Fibroblast of peridontal ligament (primary cell): ENCODE measurements at regions not wholly inside any gene's neighbourhood (a gene's known extent, or its start where the extent isn't known, plus 50 kb on each side); places are given as distances from the start of the nearest gene placed in this dataset.
"Not testable (repeated sequence)": the region's sequence is repeated elsewhere in the genome, so short reads cannot be mapped to it uniquely, and the experiment has no call there.

Experiments
- DNase-seq: peaks from one replicate; pipeline ENCODE4 v3.0.0-alpha.2; 2010; ENCODE audit errors: extremely low read depth

DNA sequence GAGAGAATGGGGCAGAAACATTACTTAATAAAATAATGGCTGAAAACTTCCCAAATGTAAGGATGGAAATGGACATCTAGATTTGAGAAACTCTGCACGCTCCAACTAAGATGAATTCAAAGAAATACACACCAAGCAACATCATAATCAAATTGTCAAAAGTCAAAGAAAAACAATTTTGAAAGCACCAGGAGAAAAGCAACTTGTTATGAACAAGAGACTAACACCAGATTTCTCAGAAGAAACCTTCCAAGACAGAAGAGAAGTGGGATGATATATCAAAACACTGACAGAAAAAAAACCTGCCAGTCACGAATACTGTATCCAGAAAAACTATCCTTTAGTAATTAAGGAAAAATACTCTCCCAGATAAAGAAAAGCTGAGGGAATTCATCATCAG, 208.6 kb upstream of the SAMSN1 start:
- DNase-seq: no peak

DNA sequence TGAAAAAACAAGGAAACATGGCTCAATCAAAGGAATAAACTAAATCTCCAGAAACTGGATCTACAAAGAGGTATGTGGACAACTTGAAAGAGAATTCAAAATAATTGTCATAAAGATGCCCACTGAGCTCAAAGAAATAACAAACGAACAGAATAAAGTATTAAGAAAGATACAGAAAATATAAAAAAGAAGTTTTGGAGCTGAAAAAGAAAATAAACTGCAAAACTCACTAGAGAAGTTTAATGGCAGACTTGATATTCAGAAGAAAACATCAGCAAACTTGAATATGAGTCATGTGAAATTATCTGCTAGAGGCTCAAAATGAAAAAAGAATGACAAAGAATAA, 208.1 kb upstream of the SAMSN1 start:
- no peak for DNase-seq

DNA sequence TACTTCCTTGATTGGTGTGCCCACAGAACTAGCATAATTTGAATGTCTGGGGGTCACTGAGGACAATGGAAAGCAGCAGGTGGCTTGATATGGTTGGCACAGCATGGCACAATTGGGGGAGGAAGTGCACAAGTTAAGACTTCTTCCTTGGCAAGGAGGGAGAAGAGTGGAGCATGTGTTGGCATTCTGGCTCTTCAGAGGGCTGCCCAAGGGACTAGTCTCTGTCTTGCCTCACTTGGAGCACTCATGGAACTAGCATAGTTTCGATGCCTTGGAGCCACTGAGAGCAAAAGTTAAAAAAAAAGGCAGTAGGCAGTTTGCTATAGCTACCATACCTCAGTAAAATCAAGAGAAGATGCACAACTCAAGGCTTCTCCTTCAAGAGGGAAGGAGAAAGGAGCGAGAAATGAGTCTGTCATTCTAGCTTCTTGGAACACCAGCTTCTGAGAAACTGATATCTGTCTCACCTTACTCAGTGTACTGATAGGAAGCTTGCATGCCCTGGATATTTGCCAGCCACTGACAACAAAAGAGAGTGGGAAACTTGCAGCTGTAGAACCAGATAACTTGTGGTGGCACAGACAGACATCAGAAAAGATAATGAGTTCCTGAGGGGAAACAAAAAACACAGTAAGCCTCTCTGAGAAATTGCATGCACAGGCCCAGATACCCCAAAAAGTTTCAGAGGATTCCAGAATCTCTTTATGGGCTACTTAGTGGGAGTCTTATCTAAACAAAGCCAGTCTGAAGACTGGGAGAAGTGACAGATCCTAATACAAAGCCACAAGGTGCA, 207.5 kb upstream of the SAMSN1 start:
- DNase-seq: no peak

DNA sequence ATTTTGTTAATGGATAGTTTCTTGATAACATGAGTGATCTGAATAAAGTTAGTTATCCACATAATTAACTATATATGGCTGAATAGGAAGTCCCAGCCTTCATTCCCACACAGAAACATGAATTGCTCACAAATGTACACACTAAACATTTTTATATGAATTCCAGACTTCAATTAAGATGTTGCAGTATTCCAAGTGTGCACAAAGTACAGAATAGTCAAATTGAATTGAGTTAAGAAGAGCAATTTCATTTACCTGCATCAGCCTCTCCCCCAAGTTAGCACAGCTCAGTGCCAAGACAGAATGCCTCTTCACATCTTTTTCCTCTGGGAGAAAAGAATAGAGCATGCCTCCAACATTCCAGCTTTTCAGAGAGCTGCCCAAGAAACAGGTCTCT, 207.0 kb upstream of the SAMSN1 start:
- DNase-seq: no peak

DNA sequence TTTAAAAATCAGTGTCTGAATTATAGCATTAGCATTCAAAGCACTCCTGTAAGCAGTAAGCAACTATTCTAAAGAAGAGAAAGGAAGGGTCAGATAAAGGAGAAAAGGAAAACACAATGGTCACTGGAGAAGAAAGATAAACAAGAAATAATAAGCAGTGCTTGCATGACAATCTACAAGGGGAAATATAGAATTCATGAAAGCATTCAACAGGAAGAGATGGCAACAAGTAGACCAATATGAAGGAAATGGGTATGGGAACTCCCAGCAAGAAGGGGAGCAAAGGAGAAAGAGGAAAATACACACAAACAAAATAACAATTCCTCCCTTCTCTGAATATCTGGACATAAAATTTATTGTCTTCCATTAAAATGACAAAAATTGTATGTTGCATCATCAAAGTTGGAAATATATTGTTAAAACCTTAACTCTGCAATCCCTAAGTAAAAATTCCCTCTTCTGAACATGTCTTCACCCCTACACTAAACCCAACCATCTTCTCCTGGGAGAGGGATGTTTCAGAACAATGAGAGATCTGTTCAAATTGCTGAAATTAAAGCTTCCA, 206.3 kb upstream of the SAMSN1 start:
- no peak for DNase-seq

DNA sequence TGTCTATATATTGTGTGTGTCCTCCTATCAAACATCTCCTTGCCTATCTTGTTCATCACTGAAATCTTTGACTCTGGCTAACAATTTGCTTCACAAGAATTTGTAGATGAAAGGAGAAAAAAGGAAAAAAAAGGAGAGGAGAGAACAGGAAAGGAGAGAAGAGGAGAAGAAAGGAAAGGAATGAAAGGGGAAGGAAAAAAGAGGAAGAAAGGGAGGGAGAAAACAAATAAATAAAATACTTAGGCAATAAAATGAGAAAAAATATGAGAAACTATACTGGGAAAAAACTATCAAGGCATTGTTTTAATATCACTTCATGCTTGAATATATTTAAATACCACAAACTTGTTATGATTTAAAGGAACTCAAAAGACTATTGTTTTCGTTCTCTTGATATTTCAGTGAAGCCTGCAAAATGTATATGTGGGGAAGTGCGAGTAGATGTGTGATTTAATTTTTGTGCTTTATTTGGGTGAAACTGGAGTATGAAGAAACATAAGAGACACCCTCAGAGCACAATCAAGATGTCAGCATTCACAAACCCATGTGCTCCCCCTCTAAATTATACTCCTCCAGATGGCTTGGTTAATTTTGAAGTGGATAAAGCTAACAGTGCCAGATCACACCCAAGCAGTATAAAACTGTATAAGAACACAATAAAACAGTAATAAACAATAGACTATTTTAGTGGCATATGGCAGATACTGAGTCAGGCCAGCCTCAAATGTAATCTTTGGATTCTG, 205.7 kb upstream of the SAMSN1 start:
- no peak for DNase-seq

DNA sequence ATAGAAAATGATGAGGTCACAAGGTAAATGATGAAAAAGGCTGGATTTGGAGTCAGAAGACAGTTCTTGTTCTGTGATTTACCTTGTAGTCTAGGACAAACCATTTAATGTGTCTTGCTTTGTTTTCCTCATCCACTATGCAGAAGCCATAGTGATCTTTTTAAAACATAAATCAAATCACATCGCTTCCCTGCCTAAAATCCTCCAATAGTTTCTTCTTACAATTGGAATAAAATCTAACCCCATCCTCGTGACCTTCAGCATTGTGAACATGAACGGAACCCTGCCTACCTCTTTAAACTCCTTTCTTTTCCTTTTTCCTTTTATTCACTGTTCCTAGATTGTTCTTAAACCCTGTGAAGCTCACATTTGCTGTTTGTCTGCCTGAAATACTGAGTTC, 204.9 kb upstream of the SAMSN1 start:
- no peak for DNase-seq

DNA sequence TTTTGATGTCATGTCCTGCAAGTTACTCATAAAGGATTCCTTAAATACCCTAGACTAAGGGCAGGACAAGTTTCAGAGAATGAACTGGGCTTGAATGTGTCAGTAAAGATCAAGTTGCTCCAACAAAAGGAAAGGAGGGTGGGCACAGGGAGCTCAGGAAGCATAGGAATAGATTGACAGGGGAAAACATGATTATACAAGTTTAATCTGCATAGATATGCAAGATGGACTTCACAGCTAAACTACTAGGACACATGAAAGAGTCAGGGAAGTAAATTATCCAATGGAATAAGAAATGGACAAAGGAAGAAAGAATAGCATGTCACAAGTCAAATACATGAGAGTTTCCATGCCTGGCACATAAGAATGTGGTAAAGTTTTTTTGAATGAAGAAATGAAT, 203.9 kb upstream of the SAMSN1 start:
- DNase-seq: no peak

DNA sequence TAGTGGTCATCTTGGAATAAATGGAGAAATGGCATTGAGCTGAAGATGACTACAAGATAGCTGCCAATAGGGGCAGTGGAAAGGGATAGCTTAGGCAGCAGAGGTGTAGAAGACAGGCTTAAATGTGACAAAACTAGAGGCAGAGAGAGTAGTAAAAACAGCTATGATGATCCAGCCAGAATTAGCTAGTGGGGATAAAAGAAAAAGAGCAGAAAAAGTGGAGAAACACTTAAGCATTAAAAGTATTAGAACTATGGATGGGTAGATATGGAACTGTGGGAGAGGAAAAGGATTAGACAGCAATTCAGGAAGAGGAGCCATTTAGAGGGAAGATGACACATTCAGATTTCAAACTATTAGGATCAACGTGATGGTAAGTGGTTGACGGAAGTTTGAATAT, 202.5 kb upstream of the SAMSN1 start:
- DNase-seq: no peak

DNA sequence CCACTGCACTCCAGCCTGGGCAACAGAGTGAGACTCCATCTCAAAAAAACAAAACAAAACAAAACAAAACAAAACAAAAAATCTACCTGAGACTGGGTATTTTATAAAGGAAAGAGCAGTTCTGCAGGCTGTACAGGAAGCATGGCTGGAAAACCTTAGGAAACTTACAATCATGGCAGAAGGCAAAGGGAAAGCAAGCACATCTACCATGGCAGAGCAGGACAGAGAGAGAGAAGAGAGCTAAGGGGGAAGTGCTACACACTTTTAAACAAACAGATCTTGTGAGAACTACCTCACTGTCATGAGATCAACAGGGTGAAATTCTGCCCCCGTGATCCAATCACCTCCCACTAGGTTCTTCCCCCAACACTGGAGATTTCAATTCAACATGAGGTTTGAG, 198.3 kb upstream of the SAMSN1 start:
- no peak for DNase-seq

DNA sequence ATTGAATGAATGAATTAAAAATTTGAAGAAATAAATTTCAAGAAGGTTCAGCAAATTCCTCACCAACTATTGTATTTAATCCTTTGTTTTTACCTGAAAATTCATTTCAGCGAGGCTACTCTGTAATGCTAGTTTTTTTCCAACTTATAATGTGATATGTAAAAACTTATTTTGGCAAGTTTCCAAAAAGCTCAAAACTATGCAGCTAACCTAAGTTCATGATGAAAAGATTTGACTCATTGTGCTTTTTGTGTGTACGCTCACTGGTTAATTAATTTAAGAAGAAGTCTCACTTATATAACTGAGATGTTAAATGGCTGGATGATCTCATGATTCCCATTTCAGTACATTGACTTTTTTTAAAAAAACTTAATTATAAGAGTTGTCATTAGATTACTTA, 196.0 kb upstream of the SAMSN1 start:
- no peak for DNase-seq

DNA sequence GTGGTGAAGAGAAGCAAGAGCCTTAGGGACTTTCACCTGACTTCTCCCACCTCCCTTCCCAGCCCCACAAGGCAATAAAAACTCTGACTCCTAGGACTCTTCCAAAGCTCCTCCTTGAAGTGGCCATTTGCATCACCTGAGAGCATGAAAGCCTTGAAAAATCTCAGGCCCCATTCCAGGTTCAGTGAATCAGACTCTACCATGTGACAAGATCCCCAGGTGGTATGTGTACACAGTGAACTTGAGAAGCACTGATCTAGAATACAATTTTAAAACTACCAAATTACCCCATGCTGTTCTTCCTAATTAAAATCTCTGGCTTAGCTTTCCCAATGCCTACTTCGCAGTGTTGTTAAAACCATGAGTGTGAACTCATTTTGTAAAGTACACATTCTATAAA, 195.1 kb upstream of the SAMSN1 start:
- DNase-seq: no peak

DNA sequence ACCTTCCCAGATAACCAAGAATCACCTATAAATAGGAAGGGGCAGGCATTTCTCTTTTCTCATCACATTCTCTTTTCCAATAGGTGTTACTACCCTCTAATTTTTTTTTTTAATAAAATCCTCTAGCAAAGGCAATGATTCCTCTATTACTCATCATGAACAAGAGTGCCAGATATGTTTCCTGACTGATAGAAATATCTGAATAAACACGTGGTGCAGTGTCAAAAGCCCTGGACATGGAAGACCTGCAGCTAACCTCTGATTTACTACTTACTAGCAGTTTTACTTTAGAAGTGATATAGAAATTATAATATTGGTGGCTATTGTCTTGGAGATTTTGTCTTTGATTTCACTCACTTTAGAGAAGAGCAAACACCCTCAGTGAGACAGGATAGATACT, 194.6 kb upstream of the SAMSN1 start:
- DNase-seq: no peak

DNA sequence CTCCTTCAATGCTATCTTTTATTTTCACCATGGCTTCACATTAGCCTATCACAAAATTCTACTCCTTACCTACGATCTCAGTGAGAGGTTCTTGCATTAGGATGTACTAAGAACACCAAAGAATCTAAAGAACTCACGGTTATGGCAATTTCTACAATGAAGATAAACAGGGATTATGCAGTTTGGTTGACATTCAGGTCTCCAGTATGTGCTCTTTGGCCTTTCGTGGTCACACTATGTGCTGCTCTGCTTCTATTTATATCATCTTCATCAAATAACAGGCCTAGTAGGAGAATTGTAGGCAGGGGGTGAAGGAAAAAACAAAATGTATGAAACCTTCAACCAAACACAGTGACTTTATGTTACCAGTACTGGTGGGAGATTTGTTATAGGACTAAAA, 194.0 kb upstream of the SAMSN1 start:
- DNase-seq: no peak

DNA sequence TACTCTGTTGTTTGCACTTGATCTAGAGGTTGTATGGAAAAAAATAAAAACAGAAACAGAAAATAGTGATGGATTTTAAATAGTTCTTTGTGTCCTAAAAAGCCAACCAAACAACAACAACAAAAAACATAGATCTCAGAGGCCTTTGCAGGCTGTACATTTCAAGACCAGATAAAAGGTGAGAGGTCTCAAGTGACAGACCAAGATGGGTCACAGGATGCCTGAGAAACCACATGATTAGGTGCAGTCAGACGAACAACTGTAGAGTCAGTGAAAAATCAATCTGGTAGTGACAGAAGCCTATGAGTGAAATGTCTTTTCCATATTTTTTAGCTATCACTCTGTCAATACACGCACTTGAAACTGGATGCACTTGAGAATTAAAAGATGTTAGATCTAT, 193.5 kb upstream of the SAMSN1 start:
- no peak for DNase-seq

DNA sequence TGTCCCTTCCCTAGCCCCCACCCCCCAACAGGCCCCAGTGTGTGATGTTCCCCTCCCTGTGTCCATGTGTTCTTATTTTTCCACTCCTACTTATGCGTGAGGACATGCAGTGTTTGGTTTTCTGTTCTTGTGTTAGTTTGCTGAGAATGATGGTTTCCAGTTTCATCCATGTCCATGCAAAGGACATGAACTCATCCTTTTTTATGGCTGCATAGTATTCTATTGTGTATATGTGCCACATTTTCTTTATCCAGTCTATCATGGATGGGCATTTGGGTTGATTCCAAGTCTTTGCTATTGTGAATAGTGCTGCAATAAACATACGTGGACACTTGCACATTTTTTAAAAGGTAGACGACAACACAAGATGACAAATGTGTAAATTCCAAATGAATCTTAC, 192.5 kb upstream of the SAMSN1 start:
- DNase-seq: not testable (repeated sequence)

DNA sequence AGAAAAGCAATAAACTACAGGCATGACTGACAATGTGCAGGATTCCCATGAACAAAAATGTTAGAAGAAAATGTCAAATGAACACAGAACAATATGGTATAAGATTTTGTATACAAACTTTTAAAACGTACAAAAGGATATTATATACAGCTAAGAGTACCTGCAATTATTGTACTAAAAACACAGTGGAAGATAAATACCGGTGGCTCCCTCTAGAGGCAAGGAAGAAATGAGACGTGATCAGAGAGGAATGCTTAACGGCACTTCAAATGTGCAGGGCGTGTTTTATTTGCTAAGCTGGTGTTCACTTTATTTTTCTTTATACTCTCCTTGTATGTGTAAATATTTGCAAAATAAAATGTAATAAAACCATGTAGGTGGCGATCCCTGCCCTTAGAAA, 191.8 kb upstream of the SAMSN1 start:
- DNase-seq: peak; percentile 32

DNA sequence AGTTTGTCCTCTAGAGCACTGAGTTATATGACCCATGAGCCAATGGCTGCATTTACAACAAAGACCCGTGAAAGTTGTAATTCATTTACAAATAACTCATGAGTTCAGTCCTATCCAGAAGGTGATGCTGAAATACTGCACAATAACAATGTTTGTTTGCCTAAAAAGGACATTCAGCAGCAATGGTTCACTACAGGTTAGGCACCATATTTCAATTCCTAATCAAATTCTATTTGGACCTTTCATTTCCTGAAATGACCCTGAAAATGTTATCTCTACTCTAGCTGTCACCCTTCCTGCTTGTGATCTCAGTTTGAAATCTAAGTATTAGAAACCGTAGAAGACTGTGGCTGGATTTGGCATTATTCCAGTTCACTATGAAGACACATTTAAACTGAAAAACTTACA, 191.2 kb upstream of the SAMSN1 start:
- no peak for DNase-seq

DNA sequence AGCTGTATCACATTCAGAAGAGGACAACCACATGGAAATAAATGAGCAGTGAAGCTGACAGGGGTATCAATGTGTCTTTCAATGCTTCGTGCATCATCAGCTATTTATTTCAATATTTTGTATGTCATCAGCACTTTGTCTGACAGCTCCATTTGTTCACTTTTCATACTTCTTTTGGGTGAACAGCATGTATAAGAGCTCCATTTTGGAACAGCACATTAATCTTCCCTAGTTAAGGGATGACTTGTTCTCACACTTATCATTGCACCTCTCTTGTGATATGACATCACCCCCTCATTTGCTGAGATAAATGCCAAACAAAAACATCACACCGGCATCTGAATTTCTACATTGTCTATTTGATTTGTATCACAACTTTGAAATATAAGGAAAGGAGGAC, 190.6 kb upstream of the SAMSN1 start:
- no peak for DNase-seq

DNA sequence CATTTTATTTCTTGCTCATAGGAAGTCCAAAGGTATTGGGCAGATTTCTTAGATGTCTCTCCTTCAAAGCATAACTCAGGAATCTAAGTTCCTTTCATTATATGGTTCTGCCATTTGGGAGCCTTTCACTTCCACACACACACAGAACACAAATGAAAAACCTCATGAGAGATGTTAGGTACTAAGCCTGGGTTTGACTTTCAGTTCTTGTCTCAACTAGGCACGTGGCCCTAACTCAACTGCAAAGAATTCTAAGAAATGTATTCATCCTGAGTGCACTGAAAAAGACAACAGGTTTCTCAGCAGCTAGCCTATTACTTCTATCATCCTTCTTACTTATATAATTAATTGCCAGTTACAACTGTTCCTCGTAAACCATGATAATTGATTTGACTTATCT, 190.0 kb upstream of the SAMSN1 start:
- no peak for DNase-seq

DNA sequence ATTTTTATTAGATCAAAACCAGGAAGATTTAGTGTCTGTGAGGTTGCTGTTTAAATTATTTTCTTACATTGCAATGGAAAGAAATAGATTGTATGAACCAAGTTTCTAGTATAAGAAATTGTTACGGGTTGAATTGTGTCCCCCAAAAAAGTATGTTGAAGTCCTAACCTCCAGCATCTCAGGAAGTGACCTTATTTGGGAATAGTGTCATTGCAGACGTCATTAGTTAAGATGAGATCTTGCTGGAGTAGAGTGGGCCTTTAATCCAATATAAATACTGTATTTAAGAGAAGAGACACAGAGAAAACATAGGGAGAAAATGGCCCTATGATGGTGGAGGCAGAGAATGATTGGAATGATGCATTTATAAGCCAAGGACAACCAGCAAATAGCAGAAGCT, 188.7 kb upstream of the SAMSN1 start:
- DNase-seq: no peak

DNA sequence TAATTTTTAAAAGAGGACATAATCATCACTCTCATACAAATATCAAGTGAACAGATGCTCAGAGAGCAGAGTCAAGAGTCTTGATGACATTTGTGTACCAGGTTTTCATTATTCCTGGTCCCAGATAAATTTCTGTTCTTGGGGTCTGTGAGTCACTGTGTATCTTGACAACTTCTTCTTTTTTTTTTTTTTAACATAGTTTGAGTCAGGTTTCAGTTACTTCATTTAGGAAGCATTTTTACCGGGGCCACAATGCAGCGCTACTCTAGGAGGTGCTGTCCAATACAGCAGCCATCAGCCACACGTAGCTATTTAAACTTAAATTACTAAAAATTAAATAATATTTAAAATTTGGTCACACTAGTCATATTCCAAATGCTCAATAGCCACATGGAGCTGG, 188.1 kb upstream of the SAMSN1 start:
- no peak for DNase-seq

DNA sequence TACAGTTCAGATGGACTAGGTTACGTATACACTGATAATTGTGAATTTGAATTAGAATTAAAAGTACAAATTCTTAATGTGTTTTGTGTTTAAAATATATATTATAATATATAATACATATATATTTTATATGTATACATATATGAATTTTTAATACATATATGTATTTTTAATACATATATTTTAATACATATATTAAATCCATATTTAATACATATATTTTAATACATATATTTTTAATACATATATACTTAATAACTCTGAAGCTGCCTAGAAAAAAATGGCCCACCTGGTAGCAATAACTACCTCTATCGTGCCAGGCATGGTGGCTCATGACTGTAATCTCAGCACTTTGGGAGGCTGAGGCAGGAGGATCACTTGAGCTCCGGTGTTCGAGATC, 179.1 kb upstream of the SAMSN1 start:
- DNase-seq: no peak
